ENCODE measurements at regions not wholly inside any gene's neighbourhood (a gene's known extent, or its start where the extent isn't known, plus 50 kb on each side); places are given as distances from the start of the nearest gene placed in this dataset.

GRCh38 chr1:29395736-29396437, 159.6 kb downstream of the PTPRU start:
- peaks cover 0 to 33% (median 7%) of the 10 kb centered on the region in 7 donors for H3K27me3 ChIP-seq
- peaks cover 0 to 9% (median 0%) of the 10 kb centered on the region in 9 donors for H3K4me1 ChIP-seq
- DNase-seq (no peak), ATAC-seq (peak in 1 of 8 donors; percentile 15)
- TF ChIP-seq CTCF (IDR thresholded peaks at IDR 0.05): no peak
- 50 to 62% methylated on average over 5 of the region's 5 CpGs for WGBS, 2 donors
- no peak overlapping the region for H3K4me3 ChIP-seq
- H3K36me3 ChIP-seq: no peaks in the 10 kb centered on the region
- H3K9me3 ChIP-seq: peaks cover 0 to 16% (median 0%) of the 10 kb centered on the region in 11 donors
- H3K27ac ChIP-seq: no peak overlapping the region
- intact Hi-C loops (cut with DNase I): no loop called here

GRCh38 chr1:29394521-29395225, 158.4 kb downstream of the PTPRU start:
- Histone ChIP-seq H3K27me3 (peaks cover 0 to 45% (median 13%) of the 10 kb centered on the region in 7 donors), H3K36me3 (no peaks in the 10 kb centered on the region), H3K4me3 (no peak overlapping the region), H3K9me3 (peaks cover 0 to 10% (median 0%) of the 10 kb centered on the region in 11 donors), H3K27ac (no peak overlapping the region), H3K4me1 (peaks cover 0 to 9% (median 0%) of the 10 kb centered on the region in 9 donors)
- no peak for TF ChIP-seq CTCF (IDR thresholded peaks at IDR 0.05)
- 83 to 88% methylated on average over 9 of the region's 9 CpGs for WGBS, 2 donors
- ATAC-seq: peak in 1 of 8 donors; percentile 48
- no peak for DNase-seq
- intact Hi-C loops (cut with DNase I): loop anchor here in 1 of 10 donors (5.0 kb wide), 1 partner anchor 1013 kb away; no protein-coding TSS in a partner anchor

- no peaks in the 10 kb centered on the region for H3K36me3 ChIP-seq
- H3K27ac ChIP-seq: no peak overlapping the region
- no peak for TF ChIP-seq CTCF (IDR thresholded peaks at IDR 0.05)
- no peak overlapping the region for H3K4me3 ChIP-seq
- ATAC-seq (no peak), DNase-seq (no peak)
- H3K27me3 ChIP-seq: peaks cover 0 to 56% (median 22%) of the 10 kb centered on the region in 7 donors
- WGBS, 2 donors: 71 to 73% methylated on average over 2 of the region's 2 CpGs
- no peaks in the 10 kb centered on the region for H3K9me3 ChIP-seq
- intact Hi-C loops (cut with DNase I): loop anchor here in 1 of 10 donors (5.0 kb wide), 1 partner anchor 1014 kb away; no protein-coding TSS in a partner anchor
- peaks cover 0 to 9% (median 0%) of the 10 kb centered on the region in 9 donors for H3K4me1 ChIP-seq
Observed at GRCh38 chr1:29393451-29393826, 157.1 kb downstream of the PTPRU start.

GRCh38 chr1:29392486-29393450, 156.4 kb downstream of the PTPRU start:
- ATAC-seq: no peak
- TF ChIP-seq CTCF (IDR thresholded peaks at IDR 0.05): no peak
- Histone ChIP-seq H3K36me3 (no peaks in the 10 kb centered on the region), H3K9me3 (no peaks in the 10 kb centered on the region), H3K4me3 (no peak overlapping the region), H3K27ac (no peak overlapping the region), H3K27me3 (peaks cover 4 to 61% (median 28%) of the 10 kb centered on the region in 7 donors), H3K4me1 (peaks cover 0 to 9% (median 0%) of the 10 kb centered on the region in 9 donors)
- WGBS, 2 donors: 58 to 65% methylated on average over 7 of the region's 7 CpGs
- intact Hi-C loops (cut with DNase I): loop anchor here in 1 of 10 donors (5.0 kb wide), 1 partner anchor 1015 kb away; no protein-coding TSS in a partner anchor
- no peak for DNase-seq

Data from heart right ventricle (tissue), 16 donors.